ENCODE measurements at regions not wholly inside any gene's neighbourhood (a gene's known extent, or its start where the extent isn't known, plus 50 kb on each side); places are given as distances from the start of the nearest gene placed in this dataset.

DNA sequence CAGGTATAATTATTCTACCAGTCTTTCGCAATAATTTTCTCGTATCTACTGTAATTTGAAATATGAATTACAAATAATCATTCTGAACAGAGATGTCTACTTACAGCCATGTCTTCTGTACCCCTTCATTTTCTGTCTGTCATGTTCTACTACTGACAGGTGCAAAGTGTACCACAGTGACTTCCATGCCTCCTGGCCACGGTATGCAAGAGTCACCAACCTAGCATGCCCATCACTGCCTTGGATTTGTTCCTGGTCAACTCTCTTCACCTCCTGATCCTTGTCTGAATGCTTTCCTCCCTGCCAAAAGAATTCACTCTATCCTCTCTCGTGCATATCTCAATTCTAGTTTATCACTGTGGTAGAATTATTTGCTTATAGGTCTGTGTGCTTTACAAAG, 755.4 kb downstream of the KCNJ2 start:
- ATAC-seq (ENCODE audit: low read depth in 2 of 2) (no peak), DNase-seq (no peak)
- Mint-ChIP-seq H3K4me3 (no peak overlapping the region), H3K9me3 (peaks cover 0 to 18% (median 5%) of the 10 kb centered on the region in 7 donors), H3K36me3 (no peaks in the 10 kb centered on the region), H3K27me3 (no peaks in the 10 kb centered on the region), H3K4me1 (no peaks in the 10 kb centered on the region), H3K27ac (no peak overlapping the region)
- H3K9me3 ChIP-seq (ENCODE audit: control insufficient read depth in 2 of 2, low read length in 2 of 2), result no peaks in the 10 kb centered on the region
- no peaks in the 10 kb centered on the region for H3K4me1 ChIP-seq (ENCODE audit: control insufficient read depth, insufficient read depth, low read length, poor library complexity, severe bottlenecking)
- no peaks in the 10 kb centered on the region for H3K27me3 ChIP-seq (ENCODE audit: control insufficient read depth, insufficient read depth, low read length)
- no peak overlapping the region for H3K4me3 ChIP-seq (ENCODE audit: low read depth, low read length)
- H3K27ac ChIP-seq (ENCODE audit: insufficient read depth, low read length, poor library complexity, severe bottlenecking), result no peak overlapping the region
- H3K36me3 ChIP-seq (ENCODE audit: control insufficient read depth, insufficient read depth, low read length), result no peaks in the 10 kb centered on the region

DNA sequence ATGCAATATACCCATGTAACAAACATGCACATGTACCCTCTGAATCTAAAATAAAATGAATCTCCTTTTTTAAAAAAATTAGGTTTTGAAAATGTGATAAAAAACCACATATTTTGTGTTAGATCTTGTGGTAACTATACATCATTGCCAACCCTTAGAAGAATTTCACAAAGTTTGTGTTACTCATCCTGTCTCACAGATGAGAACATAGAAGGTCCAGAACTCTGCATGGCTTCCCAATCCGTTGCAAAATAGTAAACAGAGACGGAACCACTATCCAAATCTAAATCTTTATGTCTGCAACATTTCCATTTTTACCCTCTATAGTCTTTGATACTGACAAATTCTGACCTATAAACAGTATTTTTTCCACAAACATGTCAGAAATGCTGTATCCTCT, 759.9 kb downstream of the KCNJ2 start:
- H3K27me3 ChIP-seq (ENCODE audit: control insufficient read depth, insufficient read depth, low read length), result no peaks in the 10 kb centered on the region
- ATAC-seq (ENCODE audit: low read depth in 2 of 2), result no peak
- no peaks in the 10 kb centered on the region for H3K36me3 Mint-ChIP-seq
- H3K4me3 Mint-ChIP-seq, result no peak overlapping the region
- H3K9me3 Mint-ChIP-seq, result peaks cover 0 to 8% (median 5%) of the 10 kb centered on the region in 7 donors
- no peaks in the 10 kb centered on the region for H3K4me1 ChIP-seq (ENCODE audit: control insufficient read depth, insufficient read depth, low read length, poor library complexity, severe bottlenecking)
- no peak overlapping the region for H3K27ac ChIP-seq (ENCODE audit: insufficient read depth, low read length, poor library complexity, severe bottlenecking)
- no peaks in the 10 kb centered on the region for H3K27me3 Mint-ChIP-seq
- no peaks in the 10 kb centered on the region for H3K36me3 ChIP-seq (ENCODE audit: control insufficient read depth, insufficient read depth, low read length)
- no peaks in the 10 kb centered on the region for H3K4me1 Mint-ChIP-seq
- no peak for DNase-seq
- H3K9me3 ChIP-seq (ENCODE audit: control insufficient read depth in 2 of 2, low read length in 2 of 2), result no peaks in the 10 kb centered on the region
- no peak overlapping the region for H3K4me3 ChIP-seq (ENCODE audit: low read depth, low read length)
- H3K27ac Mint-ChIP-seq, result no peak overlapping the region

DNA sequence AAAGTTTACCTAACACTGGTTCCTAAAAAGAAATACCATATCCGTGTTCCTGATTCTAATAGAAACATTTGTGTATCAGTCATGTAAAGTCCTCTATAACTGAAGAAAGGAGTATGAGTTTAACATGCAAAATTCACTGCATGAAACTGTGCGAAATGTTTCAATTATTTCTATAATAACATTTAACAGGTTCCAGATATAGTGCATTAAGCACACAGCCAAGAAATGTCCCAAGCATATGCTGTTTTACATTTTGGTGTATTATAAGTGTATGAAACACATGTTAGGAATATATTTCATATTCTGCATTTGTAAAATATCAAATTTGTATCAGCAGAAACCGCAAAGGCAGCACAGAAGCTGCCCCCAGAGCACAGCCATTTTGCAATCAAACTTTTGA, 764.9 kb downstream of the KCNJ2 start:
- H3K4me1 Mint-ChIP-seq, result no peaks in the 10 kb centered on the region
- H3K27ac ChIP-seq (ENCODE audit: insufficient read depth, low read length, poor library complexity, severe bottlenecking), result no peak overlapping the region
- no peaks in the 10 kb centered on the region for H3K36me3 Mint-ChIP-seq
- ATAC-seq (ENCODE audit: low read depth in 2 of 2) (no peak), DNase-seq (no peak)
- H3K9me3 Mint-ChIP-seq, result peaks cover 0 to 10% (median 3%) of the 10 kb centered on the region in 7 donors
- H3K27me3 ChIP-seq (ENCODE audit: control insufficient read depth, insufficient read depth, low read length), result no peaks in the 10 kb centered on the region
- no peak overlapping the region for H3K4me3 Mint-ChIP-seq
- no peak overlapping the region for H3K27ac Mint-ChIP-seq
- H3K4me1 ChIP-seq (ENCODE audit: control insufficient read depth, insufficient read depth, low read length, poor library complexity, severe bottlenecking), result no peaks in the 10 kb centered on the region
- no peaks in the 10 kb centered on the region for H3K27me3 Mint-ChIP-seq
- H3K4me3 ChIP-seq (ENCODE audit: low read depth, low read length), result no peak overlapping the region
- no peaks in the 10 kb centered on the region for H3K36me3 ChIP-seq (ENCODE audit: control insufficient read depth, insufficient read depth, low read length)
- H3K9me3 ChIP-seq (ENCODE audit: control insufficient read depth in 2 of 2, low read length in 2 of 2), result no peaks in the 10 kb centered on the region

DNA sequence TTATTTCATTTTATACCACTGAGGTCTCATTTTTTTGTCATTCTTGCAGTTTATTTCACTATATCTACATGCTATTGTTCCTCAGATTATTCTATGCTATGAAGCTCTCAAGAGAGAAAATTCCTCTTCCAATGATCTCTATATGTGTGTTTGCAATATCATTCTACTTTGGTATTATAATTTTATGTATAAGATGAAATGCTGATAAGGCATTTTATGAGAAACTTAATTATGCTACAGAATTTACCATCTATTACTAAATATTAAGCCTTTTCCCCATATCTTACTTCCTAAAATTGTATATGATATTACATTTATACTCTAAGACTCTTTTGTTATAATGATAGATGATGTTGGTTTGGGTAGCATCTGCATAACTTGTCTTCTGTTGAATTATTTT, 765.5 kb downstream of the KCNJ2 start:
- H3K27me3 Mint-ChIP-seq, result no peaks in the 10 kb centered on the region
- ATAC-seq (ENCODE audit: low read depth in 2 of 2) (no peak), DNase-seq (no peak)
- Histone ChIP-seq H3K36me3 (ENCODE audit: control insufficient read depth, insufficient read depth, low read length) (no peaks in the 10 kb centered on the region), H3K9me3 (ENCODE audit: control insufficient read depth in 2 of 2, low read length in 2 of 2) (no peaks in the 10 kb centered on the region), H3K27me3 (ENCODE audit: control insufficient read depth, insufficient read depth, low read length) (no peaks in the 10 kb centered on the region), H3K4me3 (ENCODE audit: low read depth, low read length) (no peak overlapping the region), H3K4me1 (ENCODE audit: control insufficient read depth, insufficient read depth, low read length, poor library complexity, severe bottlenecking) (no peaks in the 10 kb centered on the region), H3K27ac (ENCODE audit: insufficient read depth, low read length, poor library complexity, severe bottlenecking) (no peak overlapping the region)
- H3K36me3 Mint-ChIP-seq, result no peaks in the 10 kb centered on the region
- no peaks in the 10 kb centered on the region for H3K4me1 Mint-ChIP-seq
- peaks cover 0 to 10% (median 3%) of the 10 kb centered on the region in 7 donors for H3K9me3 Mint-ChIP-seq
- H3K27ac Mint-ChIP-seq, result no peak overlapping the region
- no peak overlapping the region for H3K4me3 Mint-ChIP-seq

DNA sequence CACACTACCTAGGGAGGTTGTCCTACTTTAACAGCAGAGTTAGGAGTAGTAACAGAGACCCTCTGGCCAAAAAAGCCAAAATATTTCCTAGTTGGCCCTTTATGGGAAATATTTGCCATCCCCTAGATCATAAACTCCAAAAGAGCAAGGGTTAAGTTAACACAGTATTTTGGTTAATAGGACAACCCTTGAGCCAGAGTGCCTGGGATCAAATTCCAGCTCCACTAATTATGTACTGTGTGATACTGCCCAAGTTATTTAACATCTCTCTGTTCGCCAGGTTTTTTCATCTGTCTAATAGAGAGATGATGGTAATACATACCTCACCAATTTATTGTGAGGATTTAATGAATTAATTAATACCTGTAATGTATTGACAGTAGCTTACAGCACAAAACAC, 767.4 kb downstream of the KCNJ2 start:
- Histone ChIP-seq H3K9me3 (ENCODE audit: control insufficient read depth in 2 of 2, low read length in 2 of 2) (no peaks in the 10 kb centered on the region), H3K36me3 (ENCODE audit: control insufficient read depth, insufficient read depth, low read length) (no peaks in the 10 kb centered on the region), H3K27ac (ENCODE audit: insufficient read depth, low read length, poor library complexity, severe bottlenecking) (no peak overlapping the region), H3K27me3 (ENCODE audit: control insufficient read depth, insufficient read depth, low read length) (no peaks in the 10 kb centered on the region), H3K4me1 (ENCODE audit: control insufficient read depth, insufficient read depth, low read length, poor library complexity, severe bottlenecking) (no peaks in the 10 kb centered on the region), H3K4me3 (ENCODE audit: low read depth, low read length) (no peak overlapping the region)
- DNase-seq (no peak), ATAC-seq (ENCODE audit: low read depth in 2 of 2) (no peak)
- H3K4me3 Mint-ChIP-seq, result no peak overlapping the region
- H3K36me3 Mint-ChIP-seq, result no peaks in the 10 kb centered on the region
- H3K4me1 Mint-ChIP-seq, result no peaks in the 10 kb centered on the region
- no peak overlapping the region for H3K27ac Mint-ChIP-seq
- H3K27me3 Mint-ChIP-seq, result no peaks in the 10 kb centered on the region
- peaks cover 0 to 13% (median 3%) of the 10 kb centered on the region in 7 donors for H3K9me3 Mint-ChIP-seq

DNA sequence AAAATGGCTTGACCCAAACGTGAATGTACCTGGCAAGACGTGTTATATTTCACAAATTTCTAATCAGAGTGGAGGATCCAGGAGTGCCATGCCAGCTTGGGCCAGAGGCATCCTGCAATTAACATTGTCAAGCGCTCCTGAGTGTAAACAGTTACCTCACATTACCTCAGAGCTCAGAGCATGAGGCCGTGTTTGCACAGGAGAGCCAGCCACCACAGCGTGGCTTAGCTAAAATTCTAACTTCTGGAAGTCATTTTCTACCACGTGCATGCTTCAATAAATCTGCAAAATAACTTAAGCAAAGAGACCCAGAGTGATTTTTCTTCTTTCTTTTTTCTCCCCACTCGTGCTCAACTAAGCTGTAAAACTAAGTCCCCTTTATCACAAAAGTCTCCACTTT, 769.0 kb downstream of the KCNJ2 start:
- DNase-seq, result no peak
- H3K27ac ChIP-seq (ENCODE audit: insufficient read depth, low read length, poor library complexity, severe bottlenecking), result no peak overlapping the region
- no peaks in the 10 kb centered on the region for H3K36me3 ChIP-seq (ENCODE audit: control insufficient read depth, insufficient read depth, low read length)
- no peaks in the 10 kb centered on the region for H3K27me3 ChIP-seq (ENCODE audit: control insufficient read depth, insufficient read depth, low read length)
- no peaks in the 10 kb centered on the region for H3K9me3 ChIP-seq (ENCODE audit: control insufficient read depth in 2 of 2, low read length in 2 of 2)
- no peaks in the 10 kb centered on the region for H3K4me1 Mint-ChIP-seq
- no peak overlapping the region for H3K4me3 Mint-ChIP-seq
- ATAC-seq (ENCODE audit: low read depth in 2 of 2), result no peak
- no peaks in the 10 kb centered on the region for H3K36me3 Mint-ChIP-seq
- H3K4me1 ChIP-seq (ENCODE audit: control insufficient read depth, insufficient read depth, low read length, poor library complexity, severe bottlenecking), result no peaks in the 10 kb centered on the region
- H3K27ac Mint-ChIP-seq, result no peak overlapping the region
- H3K9me3 Mint-ChIP-seq, result peaks cover 0 to 13% (median 3%) of the 10 kb centered on the region in 7 donors
- H3K27me3 Mint-ChIP-seq, result no peaks in the 10 kb centered on the region
- H3K4me3 ChIP-seq (ENCODE audit: low read depth, low read length), result no peak overlapping the region

DNA sequence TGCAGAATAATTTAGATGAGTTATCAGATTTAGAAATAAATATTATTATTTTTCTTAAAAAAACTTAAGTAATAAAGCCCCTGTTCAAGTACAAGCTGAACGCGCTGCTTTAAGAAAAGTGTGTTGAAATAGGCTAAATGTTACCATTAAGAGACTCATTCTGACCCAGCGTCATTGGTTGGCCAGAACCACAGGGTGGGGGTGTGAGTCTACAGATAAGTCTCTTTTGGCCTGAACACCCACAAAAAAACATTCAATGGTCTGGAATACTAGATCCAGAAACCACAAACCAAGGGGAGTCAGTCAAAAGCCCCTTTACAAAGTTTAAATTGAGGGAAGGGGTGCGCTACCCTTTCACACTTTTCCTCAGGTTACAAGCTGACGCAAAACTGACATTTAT, 776.1 kb downstream of the KCNJ2 start:
- Mint-ChIP-seq H3K4me3 (no peak overlapping the region), H3K9me3 (peaks cover 0 to 16% (median 7%) of the 10 kb centered on the region in 7 donors), H3K36me3 (no peaks in the 10 kb centered on the region), H3K27ac (no peak overlapping the region), H3K4me1 (no peaks in the 10 kb centered on the region), H3K27me3 (no peaks in the 10 kb centered on the region)
- Histone ChIP-seq H3K9me3 (ENCODE audit: control insufficient read depth in 2 of 2, low read length in 2 of 2) (no peaks in the 10 kb centered on the region), H3K36me3 (ENCODE audit: control insufficient read depth, insufficient read depth, low read length) (no peaks in the 10 kb centered on the region), H3K27me3 (ENCODE audit: control insufficient read depth, insufficient read depth, low read length) (no peaks in the 10 kb centered on the region), H3K4me1 (ENCODE audit: control insufficient read depth, insufficient read depth, low read length, poor library complexity, severe bottlenecking) (no peaks in the 10 kb centered on the region), H3K4me3 (ENCODE audit: low read depth, low read length) (no peak overlapping the region), H3K27ac (ENCODE audit: insufficient read depth, low read length, poor library complexity, severe bottlenecking) (no peak overlapping the region)
- ATAC-seq (ENCODE audit: low read depth in 2 of 2) (no peak), DNase-seq (no peak)

DNA sequence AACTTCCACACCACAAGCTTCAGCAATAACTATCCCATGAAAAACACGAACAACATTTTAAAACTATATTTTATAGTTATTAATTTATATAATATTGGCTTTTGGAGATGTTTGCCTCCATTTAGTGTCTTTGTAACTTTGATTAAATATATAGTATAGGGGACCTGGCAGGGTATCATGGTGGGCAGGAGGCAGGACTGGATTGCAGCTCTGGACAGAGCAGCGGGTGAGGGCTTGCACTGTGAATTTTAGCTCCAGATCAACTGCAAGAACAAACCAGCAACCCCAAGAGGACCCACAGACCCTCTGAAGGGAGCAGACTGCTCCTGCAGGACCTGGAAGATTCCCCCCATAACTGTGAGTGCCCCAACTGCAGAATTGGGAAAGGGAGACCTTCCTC, 777.9 kb downstream of the KCNJ2 start:
- peaks cover 0 to 26% (median 12%) of the 10 kb centered on the region in 7 donors for H3K9me3 Mint-ChIP-seq
- H3K27ac Mint-ChIP-seq, result no peak overlapping the region
- H3K9me3 ChIP-seq (ENCODE audit: control insufficient read depth in 2 of 2, low read length in 2 of 2), result no peaks in the 10 kb centered on the region
- no peaks in the 10 kb centered on the region for H3K4me1 ChIP-seq (ENCODE audit: control insufficient read depth, insufficient read depth, low read length, poor library complexity, severe bottlenecking)
- H3K4me3 ChIP-seq (ENCODE audit: low read depth, low read length), result no peak overlapping the region
- no peak overlapping the region for H3K27ac ChIP-seq (ENCODE audit: insufficient read depth, low read length, poor library complexity, severe bottlenecking)
- H3K4me3 Mint-ChIP-seq, result no peak overlapping the region
- H3K27me3 ChIP-seq (ENCODE audit: control insufficient read depth, insufficient read depth, low read length), result no peaks in the 10 kb centered on the region
- no peaks in the 10 kb centered on the region for H3K27me3 Mint-ChIP-seq
- no peaks in the 10 kb centered on the region for H3K36me3 ChIP-seq (ENCODE audit: control insufficient read depth, insufficient read depth, low read length)
- no peaks in the 10 kb centered on the region for H3K4me1 Mint-ChIP-seq
- ATAC-seq (ENCODE audit: low read depth in 2 of 2), result no peak
- no peak for DNase-seq
- H3K36me3 Mint-ChIP-seq, result no peaks in the 10 kb centered on the region
